ENCODE measurements at regions not wholly inside any gene's neighbourhood (a gene's known extent, or its start where the extent isn't known, plus 50 kb on each side); places are given as distances from the start of the nearest gene placed in this dataset.

GRCh38 chr2:176471949-176472348, 202.7 kb downstream of the MTX2 start:
- no peak for DNase-seq

DNA sequence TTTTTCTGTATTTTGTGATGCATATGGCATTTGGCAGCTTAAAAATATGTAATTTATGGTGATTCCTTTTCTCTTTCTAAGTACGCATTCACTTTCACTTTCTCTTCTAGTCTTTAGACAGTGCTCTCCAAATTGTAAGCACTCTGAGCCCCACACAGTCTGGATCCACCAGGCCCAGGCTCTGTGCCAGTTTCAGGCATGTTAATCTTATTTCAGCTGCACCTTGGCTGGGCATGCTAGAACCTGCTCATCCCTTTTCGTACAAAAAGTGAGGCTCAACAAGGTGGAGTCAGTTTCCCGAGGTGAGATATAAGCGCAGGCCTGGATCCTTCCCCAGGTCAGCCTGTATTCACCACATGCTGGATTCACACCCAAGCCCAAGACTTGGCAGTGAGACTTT, 203.9 kb downstream of the MTX2 start:
- peak; percentile 80 for DNase-seq

GRCh38 chr2:176473851-176474250, 204.6 kb downstream of the MTX2 start:
- DNase-seq, result no peak

DNA sequence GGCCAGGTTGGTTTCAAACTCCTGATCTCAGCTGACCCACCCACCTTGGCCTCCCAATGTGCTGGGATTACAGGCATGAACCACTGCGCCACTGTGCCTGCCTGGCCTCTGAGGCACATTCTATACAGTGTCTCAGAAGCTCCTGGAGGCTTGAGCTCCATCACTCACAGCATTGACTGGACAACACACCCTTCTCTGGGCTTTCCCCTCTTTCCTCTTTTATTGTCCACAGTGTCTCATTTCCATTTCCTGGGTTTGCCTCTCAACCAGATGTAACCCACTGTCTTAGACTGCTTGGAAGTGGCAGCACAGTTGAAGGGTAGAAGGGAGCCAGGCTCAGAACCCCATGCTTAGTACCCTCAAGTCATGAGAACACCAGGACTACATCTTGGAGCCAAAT, 208.1 kb downstream of the MTX2 start:
- DNase-seq, result no peak

DNA sequence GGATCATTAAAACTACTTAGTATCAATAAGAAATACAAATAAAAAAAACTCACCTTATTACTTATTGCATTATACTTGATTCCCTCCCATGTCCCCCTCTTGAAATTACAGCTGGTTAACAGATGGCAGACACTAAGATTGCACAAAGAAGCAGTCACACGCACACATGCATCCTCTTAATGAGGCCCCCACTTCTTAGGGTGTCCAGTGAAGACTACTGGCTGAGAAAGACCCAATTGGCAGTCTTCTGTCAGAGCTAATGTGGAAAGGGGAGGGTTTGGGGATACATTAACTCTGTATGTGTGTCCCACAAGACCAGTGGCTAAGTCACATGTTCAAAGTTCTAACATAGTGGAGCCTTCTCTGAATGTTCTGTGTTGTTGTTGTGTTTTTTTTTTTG, 210.7 kb downstream of the MTX2 start:
- DNase-seq, result no peak

DNA sequence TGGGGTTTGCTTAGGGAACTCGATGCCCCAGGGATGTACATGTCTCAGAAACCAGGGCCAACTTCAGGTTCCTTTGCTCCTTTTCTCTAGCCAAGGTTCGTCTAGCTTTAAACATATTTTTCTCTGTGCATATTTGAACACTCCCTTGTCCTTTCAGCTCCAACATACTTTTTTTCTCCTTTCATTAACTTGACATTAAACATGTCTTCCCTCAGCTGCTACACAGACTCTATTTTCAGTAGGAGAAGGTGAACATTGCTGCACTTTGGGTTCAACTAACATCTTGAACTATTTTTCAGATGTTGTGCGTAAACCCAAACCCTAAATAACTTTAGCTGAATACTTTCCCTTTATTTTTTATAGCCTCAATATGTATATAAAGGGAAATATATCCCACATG, 212.9 kb downstream of the MTX2 start:
- no peak for DNase-seq

DNA sequence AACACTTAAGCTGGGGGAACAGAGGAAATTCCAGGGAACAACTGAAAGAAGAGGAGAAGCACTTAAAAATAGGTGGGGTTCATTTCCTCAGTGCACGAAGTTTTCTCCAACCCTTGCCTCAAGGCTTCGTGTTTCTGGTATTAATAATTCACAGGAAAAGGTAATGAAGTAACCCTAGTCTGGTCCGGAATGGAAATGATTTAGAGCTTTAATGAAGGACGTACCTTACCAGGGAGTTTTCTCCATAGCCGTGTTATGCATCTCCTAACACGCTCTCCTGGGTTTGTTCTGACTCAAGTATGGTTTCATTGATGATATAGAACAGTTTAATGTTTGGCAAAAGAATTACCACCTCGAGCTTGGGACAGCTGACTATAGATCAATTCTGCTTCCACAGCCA, 214.2 kb downstream of the MTX2 start:
- DNase-seq, result no peak

DNA sequence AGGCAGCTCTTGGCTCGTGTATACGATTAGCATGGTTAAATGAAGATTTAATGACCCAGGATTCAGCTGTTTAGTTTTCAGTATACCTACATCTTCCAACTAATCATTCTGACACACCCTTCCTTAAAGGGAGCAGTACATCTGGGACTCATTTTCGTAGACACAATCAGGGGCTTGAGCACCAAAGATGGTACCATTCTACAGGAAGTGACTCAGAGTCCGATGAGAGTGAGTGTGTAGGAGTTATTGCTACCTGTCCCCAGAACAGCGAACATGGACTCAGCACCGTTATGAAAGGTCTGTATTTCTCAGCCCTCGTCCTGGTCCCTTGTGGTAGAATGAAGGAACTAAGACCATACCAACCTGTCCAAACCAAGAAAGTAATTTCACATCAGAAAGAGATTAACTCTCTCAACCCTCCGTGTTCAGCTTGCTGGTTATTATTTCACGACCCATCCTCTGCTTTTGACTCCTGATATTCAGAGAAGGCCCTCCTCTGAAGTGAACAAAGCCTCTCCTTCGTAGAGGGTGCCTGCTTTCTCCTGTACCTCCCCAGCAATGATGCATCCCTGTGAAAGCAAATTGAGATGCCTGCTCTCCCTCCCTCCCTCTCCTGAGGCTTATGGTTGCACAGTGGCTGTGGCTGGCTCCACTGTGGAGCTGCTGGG, 214.8 kb downstream of the MTX2 start:
- DNase-seq, result no peak

- DNase-seq, result no peak
Observed at GRCh38 chr2:176484838-176485237, 215.6 kb downstream of the MTX2 start.

- DNase-seq, result no peak
Observed at GRCh38 chr2:176488431-176488830, 219.2 kb downstream of the MTX2 start.

DNA sequence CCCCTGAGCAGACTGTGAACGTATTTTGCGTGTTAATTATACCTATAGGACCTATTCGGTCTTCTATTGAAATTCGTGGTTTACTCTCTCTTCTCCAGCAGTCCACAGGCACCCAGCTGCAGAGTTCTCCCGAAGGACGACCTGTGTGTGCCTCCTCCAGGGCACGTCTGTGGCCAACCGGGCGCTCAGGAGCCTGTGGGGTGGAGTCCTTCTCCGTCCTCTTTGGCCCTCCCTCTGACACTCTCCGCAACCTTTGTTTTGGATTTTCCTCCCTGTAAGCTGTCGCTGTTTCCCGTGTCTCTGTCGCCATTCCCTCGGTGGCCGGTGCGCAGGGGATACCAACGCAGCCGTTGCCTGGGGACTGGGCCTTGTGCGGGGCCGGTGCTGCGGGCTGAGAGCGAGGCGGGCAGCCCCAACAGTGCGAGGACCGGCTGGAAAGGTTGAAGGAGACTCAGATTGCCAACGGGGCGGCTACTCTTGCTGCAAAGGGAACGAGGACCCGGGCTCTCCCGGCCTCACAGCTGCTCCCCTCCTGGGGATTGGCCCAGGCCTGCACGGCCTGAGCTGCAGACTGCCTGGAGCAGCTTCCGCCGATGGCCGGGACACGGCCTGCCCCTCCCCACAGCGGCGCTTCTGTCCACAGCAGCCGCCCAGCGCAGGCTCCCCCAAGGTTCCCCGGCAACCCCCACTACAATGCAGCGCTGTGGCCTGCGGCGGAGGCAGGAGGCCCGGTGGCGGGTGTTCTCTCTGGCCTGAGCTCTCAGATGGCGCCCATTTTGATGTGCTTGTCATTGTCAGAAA, 221.0 kb downstream of the MTX2 start:
- no peak for DNase-seq

GRCh38 chr2:176491172-176491904, 222.1 kb downstream of the MTX2 start:
- peak; percentile 96 for DNase-seq

- no peak for DNase-seq
Observed at GRCh38 chr2:176492583-176492982, 223.3 kb downstream of the MTX2 start.

DNA sequence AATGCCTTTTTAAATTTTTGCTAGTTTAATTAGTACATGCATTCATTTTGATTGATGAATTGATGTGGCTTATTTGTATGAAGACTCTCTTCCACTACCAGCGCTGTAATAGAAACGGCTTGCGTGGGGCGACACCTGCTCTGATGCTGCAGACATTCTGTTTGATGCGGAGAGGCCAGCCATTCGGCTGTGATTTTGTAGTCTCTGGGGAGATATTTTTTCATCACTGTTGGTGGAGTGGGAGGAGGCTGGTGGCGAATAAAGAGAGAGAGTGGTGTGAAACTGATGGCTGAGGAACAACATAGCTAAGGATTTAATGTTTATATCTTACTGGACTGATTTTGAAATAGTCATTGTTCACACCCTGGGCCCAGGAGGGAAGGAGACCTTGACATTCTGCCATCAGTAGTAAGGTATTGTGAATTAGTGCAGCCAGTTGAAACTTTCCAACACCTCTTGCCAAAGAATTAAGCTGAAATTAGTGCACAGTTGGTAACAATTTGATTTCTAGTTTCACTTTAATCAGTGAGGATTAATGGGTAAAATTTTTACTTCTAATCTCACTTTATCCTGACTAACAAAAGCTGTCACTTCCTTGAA, 224.1 kb downstream of the MTX2 start:
- DNase-seq, result no peak

DNA sequence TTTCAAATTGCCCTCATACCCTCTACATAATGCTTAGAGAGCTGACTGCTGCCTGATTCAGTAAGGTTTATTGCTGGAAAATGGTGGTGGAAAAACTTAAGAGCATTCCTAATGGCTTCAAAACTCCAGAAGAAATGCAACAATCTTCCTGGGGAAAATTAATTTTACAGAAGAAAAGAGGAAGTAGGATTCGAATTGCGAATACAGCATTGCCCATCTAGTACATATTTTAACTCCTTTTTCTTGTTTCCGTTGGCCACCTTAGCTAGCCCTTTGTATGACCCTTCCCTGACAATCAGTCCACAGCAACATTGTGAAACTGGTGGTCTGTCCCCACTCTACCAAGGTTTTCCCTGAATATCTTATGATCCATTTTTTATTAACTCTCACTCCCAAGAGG, 224.7 kb downstream of the MTX2 start:
- DNase-seq, result peak; percentile 18

DNA sequence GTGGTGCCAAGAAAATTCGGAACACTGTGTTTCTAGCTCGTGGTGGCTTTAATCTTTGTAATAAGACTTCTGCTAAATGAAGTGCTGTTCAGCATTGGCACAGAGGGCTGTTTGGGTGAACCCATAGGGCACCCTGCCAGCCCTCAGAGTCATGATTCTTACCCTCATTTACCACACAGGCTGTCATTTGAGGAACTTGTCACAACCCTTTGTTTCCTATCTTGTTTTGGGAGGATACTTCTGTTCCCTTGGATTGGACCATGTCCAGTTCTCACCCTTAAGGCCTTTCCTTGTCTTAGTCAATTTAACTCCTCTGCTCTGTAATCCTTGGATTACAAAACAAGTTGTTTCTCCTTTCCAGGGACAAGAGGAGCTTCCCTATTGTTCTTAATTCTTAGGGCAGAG, 225.7 kb downstream of the MTX2 start:
- peak; percentile 79 for DNase-seq

DNA sequence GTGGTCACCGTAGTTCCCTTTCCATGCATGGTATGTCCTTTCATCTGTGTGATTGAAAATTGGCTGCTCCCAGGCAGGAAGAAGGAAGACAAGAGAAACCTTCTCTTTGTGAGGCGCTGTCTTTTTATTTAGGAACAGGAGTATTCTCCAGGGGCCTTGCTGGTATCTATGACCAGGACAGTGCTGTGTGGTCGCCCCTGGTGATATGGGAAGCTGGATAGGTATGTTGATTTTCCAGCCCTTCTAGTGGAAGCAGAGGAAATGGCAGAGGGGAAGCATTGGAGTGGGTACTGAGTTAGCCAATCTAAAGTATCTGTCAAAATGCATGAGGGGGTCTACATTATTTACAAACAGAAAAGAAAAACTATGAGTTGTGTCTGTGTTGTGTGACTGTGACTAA, 226.6 kb downstream of the MTX2 start:
- no peak for DNase-seq

DNA sequence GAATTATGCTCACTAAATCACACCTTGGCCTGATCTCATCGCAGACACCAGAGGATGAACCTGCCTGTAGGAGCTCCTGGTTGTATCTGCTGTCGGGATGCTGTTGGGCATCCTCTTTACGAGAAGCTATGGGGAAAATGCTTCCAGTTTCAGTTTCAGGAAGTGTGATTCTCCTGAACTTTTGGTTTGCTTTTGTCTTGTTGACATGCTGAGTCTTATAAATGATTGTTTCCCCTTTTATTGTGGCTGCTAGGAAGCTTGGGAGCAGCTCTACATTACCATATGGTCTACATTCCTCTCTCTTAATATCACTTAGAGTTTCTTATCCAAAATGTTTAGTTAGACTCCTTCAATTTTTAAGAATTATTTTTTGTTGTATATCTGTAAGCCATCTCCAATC, 227.5 kb downstream of the MTX2 start:
- peak; percentile 31 for DNase-seq

- no peak for DNase-seq
Observed at GRCh38 chr2:176500901-176501300, 231.7 kb downstream of the MTX2 start.

- DNase-seq, result no peak
Observed at GRCh38 chr2:176501617-176502016, 232.4 kb downstream of the MTX2 start.

DNA sequence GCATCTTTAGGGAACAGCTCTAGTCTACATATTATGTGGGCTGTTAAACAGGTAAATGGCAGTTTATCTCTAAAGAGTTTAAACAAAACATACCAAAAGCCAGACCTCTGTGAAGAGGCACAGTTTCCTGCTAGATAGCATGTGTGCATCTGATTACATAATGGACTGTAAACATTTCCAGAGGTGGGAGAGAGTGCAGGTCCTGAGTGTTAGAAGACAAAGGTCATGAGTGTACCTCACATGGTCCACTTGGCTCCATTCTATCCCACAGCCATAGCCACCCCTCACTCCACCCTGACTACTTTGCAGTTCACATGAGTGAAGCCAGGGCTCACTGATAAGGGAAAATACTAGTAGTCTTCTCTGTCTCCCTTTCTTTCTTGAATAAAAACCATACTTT, 233.4 kb downstream of the MTX2 start:
- DNase-seq, result no peak

- no peak for DNase-seq
Observed at GRCh38 chr2:176503776-176504175, 234.5 kb downstream of the MTX2 start.

DNA sequence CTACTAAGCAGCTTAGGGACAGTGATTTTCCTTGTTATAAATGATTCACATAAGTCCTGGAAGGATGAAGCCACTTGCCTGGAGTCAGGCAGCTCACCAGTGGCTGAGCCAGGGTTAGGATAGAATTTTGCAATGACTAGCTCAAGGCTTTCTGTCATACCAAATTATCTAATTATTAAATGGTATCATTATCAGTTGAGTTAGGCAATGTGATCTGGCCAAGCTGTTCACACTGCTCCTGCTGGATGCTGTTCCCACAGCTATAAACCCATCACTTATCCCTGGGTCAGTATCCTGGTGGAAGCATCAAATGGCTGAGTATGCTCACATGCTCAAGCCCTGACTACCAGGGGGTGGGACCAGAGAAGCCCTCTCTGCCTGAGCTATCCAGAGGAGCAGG, 235.2 kb downstream of the MTX2 start:
- no peak for DNase-seq

DNA sequence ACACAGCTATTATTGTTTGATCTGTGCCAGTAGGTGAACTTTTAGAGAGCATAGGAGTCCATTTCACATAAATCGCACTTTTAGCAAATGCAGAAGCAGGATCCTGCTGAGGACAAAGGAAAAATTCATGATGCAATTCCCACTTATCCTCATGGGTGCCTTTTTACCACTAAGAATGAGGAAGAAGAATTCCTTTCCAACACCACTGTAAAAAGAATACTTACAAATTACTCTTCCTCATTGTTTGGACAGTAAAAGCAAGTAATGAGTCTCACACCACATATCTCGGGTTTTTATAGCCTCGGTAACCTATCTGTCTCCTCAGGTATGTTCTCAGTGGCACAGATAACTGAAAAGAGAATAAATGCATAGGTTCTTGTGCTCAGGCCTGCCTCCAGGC, 238.5 kb downstream of the MTX2 start:
- DNase-seq, result no peak
